HG03097 (cell line): ENCODE measurements at regions not wholly inside any gene's neighbourhood (a gene's known extent, or its start where the extent isn't known, plus 50 kb on each side); places are given as distances from the start of the nearest gene placed in this dataset.
"Not testable (repeated sequence)": the region's sequence is repeated elsewhere in the genome, so short reads cannot be mapped to it uniquely, and the experiment has no call there.

Experiments
- ATAC-seq: cut with Tn5 transposase; IDR thresholded peaks from one replicate; pipeline ENCODE4 v1.9.1; 2021; ENCODE audit not compliant: unreplicated experiment, low FRiP score

DNA sequence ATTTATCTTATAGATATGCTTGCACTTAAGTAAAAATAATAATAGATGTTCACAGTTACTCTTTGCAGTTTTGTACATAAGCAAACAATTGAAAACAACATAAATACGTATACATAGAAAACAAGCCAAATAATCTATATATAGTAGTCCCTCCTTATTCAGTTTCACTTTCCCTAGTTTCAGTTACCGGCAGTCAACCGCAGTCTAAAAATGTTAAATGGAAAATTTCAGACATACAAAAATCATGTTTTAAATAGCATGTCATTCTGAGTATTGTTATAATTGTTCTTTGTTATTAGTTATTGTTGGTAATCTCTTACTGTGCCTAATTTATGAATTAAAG, 262.0 kb downstream of the CGGBP1 start:
- no peak for ATAC-seq

DNA sequence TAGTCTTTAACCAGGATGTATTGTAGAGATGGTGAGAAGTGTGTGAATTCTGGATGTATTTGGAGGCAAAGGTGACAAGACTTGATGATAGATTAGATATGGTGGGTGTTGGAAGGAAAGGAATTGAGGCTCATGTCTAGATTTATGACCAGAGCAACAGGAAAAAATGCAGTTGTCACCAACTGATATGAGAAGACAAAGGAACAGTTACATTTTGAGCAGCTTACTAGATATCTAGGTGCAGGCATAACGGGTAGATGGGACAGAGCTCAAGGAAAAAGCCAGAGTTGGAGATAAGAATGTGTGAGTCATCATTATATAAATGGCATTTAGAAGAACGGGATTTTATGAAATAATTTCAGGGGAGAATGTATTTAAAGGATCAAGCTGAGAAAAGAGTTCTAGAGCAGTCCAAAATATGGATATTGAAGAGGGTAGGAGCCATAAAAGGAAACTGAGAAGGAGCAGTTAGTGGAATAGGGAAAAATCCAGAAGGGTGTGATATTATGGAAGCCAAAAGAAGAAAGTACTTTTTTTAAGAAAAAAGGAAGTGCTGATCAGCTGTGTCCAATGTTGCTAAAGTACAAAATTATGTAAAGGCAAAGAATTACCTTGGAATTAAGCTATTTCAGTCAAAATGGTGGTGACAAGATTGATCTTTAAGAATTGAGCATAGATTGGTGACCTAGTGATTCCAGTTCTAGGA, 262.5 kb downstream of the CGGBP1 start:
- no peak for ATAC-seq

- no peak for ATAC-seq
Measured at GRCh38 chr3:87795701-87796100, 263.1 kb downstream of the CGGBP1 start.

DNA sequence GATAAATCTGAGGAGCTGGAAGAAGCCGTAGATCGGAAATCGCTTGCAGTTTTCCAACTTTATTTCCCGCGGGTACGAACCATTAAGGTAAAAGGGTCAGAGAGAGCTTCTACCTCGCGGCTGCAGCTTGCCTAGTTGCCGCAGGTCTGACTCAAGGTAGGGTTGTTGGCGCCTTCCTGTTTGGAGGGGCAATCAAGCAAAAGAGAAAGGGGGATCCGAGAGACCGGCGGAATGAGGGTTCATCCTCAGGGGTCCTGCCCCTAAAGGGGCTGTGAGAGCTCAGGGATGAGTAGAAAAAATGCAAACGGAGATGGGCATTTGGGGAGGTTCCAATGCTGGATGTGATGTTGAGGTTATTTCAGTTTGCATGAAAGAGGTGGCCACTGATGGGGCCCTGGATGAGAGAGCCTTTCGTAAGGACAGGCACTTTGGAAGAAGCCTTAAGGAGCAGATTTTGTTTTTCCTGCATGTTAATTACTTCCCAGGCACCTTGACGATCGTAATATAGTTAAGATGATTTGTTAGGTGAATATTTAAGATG, 265.4 kb downstream of the CGGBP1 start:
- no peak for ATAC-seq

DNA sequence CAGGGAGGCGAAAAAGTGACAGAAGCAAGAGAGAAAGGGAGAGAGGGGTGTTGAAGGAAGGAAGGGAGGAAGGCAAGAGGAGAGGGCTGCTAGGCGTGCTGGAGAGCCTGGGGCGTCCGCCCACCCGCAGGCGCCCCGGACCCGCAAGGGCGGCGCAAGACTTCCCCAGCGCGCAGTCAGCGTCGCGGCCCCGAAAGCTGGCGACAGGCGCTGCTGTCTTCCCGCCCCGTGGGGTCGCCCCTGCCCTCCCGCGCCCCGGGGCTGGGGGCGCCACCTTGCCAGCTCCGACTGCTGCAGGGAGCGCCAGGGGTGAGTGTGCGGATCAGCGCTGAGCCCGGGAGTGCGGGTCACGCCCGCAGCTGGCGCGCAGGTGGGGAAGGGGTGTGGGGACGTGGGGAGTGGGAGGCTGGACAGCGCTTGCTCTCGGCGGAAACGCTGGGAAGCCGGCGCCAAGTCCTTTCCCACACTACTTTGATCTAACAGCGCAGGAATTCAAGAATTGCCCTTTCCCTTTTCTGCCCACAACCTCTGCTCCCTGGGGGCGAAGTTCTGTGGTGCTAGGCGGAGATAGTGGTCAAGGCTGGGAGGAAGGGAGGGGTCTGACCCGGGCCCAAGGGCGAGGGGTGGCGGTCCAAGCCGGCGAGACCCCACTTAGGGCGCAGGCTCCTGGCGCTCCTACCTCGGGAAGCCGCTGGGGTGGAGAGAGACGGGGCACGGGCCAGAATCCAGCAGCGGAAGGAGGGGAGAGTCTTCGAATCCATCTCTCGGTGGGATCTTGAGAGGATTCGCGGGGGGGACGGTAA, 266.1 kb downstream of the CGGBP1 start, which contains the start of gene HTR1F:
TSS of gene HTR1F (plus strand) at position 173 of the 803 bp plus-strand sequence.
- ATAC-seq: peak; percentile 45

DNA sequence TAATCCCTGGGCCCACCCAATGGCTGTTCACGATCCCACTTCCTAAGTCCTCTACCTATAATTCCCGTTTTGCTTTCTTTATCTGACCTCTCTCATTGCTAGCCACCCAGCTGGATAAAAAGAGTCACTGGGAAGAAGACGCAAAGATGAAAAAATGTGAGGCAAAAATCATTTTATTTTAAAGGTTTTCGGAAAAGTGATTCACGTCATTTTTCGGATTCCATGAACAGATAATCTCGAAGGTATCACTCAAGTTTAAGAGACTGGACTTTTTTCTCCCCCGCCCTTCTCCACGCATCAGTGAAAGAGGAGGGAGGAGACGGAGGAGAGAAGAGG, 266.6 kb downstream of the CGGBP1 start:
- no peak for ATAC-seq

- ATAC-seq: no peak
Measured at GRCh38 chr3:87791248-87792027, 267.4 kb downstream of the CGGBP1 start.

- not testable (repeated sequence) for ATAC-seq
Measured at GRCh38 chr3:87789049-87789448, 269.8 kb downstream of the CGGBP1 start.

DNA sequence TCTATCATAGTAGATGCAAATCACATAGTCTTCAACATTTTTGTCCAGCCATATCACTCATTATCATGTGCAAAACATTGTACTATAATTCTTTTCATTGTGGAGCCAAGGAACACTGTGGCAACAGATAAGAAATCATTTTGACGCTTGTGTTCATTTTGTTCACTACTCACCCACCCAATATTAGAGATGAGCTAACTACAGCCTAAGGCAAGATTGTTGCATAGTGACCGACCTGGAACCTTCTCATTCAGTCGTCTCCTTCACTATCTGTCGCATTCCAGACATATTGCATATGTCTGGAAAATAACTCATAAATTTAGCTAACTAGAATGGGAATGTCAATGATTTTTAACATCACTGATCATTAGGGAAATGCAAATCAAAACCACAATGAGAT, 270.3 kb downstream of the CGGBP1 start:
- ATAC-seq: no peak

- ATAC-seq: no peak
Measured at GRCh38 chr3:87780811-87781210, 278.0 kb downstream of the CGGBP1 start.

GRCh38 chr3:87778876-87779275, 279.9 kb downstream of the CGGBP1 start:
- no peak for ATAC-seq

DNA sequence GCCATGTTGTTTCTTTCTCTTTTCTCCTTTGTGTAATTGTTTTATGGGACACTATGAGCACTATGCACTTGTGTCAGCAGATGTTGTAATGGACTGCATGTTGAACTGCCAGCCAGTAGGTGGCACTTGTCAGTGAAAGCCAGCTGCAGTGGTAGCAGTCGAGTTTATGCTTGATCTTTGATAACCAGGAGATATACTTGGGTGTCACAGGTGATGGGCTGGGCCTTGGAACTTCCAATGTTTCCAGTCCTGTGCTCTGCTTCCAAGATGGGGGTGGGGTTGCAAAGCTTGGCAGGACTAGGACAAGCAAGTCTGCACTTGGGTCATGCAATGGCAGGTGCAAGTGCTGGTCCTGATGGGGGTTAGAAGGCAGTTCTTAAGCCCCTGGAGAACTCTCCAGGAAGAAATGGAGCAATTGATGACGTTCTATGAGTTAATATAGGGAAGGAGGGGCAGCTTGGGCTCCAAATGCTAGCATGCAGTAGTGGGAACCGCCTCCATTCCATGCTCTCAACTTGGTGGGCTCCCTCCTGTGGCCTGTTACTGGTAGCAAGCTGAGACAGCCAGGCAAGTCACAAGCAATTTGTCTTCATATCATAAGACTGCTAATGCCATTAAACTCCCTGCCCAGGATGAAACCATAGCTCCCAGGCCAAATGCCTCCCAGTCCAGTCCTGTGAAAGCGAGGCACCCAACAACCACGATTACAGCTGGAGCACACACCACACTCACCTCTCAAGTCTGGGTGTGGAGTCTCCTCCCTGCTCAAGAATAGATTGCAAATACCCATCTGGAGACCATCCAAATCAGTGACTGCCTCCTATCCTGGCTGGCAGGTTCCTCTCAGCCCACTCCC, 287.2 kb downstream of the CGGBP1 start:
- peak; percentile 98 for ATAC-seq

- no peak for ATAC-seq
Measured at GRCh38 chr3:87766721-87767120, 292.1 kb downstream of the CGGBP1 start.

- ATAC-seq: no peak
Measured at GRCh38 chr3:87765256-87765655, 293.5 kb downstream of the CGGBP1 start.

DNA sequence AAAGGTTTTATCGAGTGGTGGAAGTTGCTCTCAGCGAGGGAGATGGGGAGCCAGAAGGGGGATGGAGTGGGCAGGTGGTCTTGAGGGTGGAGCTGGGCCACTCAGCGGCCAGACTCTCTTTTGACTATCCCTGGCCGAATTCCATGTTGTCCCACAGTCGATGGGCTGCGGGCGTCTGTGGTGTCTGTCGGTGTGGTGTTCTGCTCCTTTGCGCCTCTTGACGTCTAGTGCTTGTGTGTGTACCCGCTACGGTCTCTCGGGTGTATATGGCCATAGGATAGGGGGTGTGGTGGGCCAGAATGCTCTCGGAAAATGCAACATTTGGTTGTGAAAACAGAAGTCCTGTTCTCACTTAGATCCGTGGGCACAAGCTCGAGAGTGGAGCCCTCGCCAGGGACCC, 297.0 kb downstream of the CGGBP1 start:
- no peak for ATAC-seq

DNA sequence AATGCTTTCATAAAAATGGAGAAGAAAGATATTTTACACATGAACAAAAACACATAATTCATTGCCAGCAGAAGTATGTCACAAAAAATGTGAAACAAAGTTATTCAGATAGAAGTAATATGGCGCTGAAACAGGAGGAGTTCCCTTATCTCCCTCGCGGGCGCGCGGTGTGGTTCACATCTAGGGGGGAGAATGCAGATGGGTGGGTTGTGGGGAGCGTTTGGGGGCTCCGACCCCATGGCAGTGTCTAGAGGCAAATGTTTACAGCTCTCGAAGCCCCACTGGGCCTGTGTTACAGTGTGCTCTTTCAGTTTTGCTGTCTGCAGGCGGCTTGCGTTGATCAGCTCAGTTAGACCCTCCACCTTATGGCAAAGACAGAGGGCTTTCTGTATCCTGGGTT, 297.5 kb downstream of the CGGBP1 start:
- no peak for ATAC-seq

DNA sequence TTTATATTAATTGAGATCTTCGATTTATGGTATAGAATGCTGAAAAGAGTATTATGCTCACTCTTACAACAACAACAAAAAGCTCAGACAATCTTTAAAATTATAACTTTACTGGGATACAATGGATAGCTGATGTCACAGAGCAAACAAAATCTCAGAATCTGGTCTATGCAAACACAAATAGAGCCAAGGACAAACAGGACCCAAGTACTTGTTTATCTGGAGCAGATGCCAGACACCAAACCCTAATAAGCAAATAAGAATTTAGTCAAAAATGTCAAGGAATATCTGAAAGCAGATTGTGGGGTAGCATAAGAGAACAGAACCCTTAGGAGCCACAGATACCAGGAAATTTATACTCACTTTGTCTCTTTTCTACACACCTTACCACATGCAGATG, 302.2 kb downstream of the CGGBP1 start:
- ATAC-seq: no peak

DNA sequence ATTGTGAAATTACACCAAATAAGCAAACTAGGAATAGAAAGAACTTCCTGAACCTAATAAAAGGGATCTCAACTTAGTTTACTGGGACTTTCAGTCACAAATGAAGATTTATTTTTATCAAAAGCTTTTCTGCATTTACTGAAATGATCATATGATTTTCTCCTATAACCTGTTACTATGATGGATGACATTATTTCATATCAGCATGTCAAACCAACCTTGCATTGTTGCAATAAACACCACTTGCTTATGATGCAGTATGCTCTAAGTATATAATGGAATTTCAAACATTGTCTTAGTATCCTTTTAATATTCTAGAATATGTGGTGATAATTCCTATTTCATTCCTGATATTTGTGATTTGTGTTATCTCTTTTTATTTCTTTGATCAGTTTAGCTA, 303.0 kb downstream of the CGGBP1 start:
- ATAC-seq: no peak

DNA sequence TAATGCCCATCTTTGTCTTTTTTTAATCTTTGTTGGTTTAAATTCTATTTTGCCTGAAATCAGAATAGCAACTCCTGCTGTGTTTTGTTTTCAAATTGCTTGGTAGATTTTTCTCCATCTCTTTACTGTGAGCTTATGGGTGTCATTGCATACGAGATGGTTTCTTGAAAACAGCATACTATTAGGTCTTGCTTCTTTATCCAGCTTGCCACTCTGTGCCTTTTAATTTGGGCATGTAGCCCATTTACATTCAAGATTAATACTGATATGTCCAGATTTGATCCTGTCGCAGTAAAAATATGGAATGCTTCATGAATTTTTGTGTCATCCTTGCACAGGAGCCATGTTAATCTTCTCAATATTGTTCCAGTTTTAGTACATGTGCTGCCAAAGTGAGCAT, 316.6 kb downstream of the CGGBP1 start:
- ATAC-seq: no peak

DNA sequence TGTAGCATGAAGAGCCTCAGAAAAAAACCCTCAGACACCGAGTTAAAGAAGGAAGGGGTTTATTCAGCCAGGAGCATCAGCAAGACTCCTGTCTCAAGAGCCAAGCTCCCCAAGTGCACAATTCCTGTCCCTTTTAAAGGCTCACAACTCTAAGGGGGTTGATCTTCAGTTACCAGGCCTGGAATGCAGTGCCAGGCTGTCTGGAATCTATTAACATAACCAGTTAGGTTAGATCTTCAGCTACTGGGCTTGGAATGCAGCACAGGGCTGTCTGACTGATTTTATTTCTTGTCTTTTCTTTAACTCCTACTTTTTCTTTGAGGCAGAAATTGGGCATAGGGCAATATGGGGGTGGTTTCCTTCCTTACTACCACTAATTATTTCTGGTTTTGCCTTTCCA, 317.9 kb downstream of the CGGBP1 start:
- not testable (repeated sequence) for ATAC-seq
